ENCODE measurements at regions not wholly inside any gene's neighbourhood (a gene's known extent, or its start where the extent isn't known, plus 50 kb on each side); places are given as distances from the start of the nearest gene placed in this dataset.
"Not testable (repeated sequence)": the region's sequence is repeated elsewhere in the genome, so short reads cannot be mapped to it uniquely, and the experiment has no call there.

GRCh38 chr1:112141301-112141700 lies 151.8 kb upstream of the KCND3 start:
- TF ChIP-seq CTCF (IDR thresholded peaks at IDR 0.05; ENCODE audit: insufficient read depth, low read depth, low read length): no peak
- no peaks in the 10 kb centered on the region for H3K27me3 ChIP-seq (ENCODE audit: control insufficient read depth, insufficient read depth, low read length)
- H3K4me3 ChIP-seq (ENCODE audit: low read depth, low read length): no peak overlapping the region
- DNase-seq (ENCODE audit: low read depth): no peak
- H3K36me3 ChIP-seq (ENCODE audit: control insufficient read depth, insufficient read depth, low read length): no peaks in the 10 kb centered on the region
- CTCF ChIA-PET: no interaction called here
- POLR2A ChIA-PET: no interaction called here

GRCh38 chr1:112141923-112142322 lies 152.5 kb upstream of the KCND3 start:
- Histone ChIP-seq H3K27me3 (ENCODE audit: control insufficient read depth, insufficient read depth, low read length) (no peaks in the 10 kb centered on the region), H3K4me3 (ENCODE audit: low read depth, low read length) (no peak overlapping the region), H3K36me3 (ENCODE audit: control insufficient read depth, insufficient read depth, low read length) (no peaks in the 10 kb centered on the region)
- DNase-seq (ENCODE audit: low read depth): no peak
- CTCF ChIA-PET: no interaction called here
- POLR2A ChIA-PET: no interaction called here
- TF ChIP-seq CTCF (IDR thresholded peaks at IDR 0.05; ENCODE audit: insufficient read depth, low read depth, low read length): no peak

- Histone ChIP-seq H3K4me3 (ENCODE audit: low read depth, low read length) (no peak overlapping the region), H3K36me3 (ENCODE audit: control insufficient read depth, insufficient read depth, low read length) (no peaks in the 10 kb centered on the region), H3K27me3 (ENCODE audit: control insufficient read depth, insufficient read depth, low read length) (no peaks in the 10 kb centered on the region)
- POLR2A ChIA-PET: no interaction called here
- DNase-seq (ENCODE audit: low read depth): no peak
- CTCF ChIA-PET: no interaction called here
- no peak for TF ChIP-seq CTCF (IDR thresholded peaks at IDR 0.05; ENCODE audit: insufficient read depth, low read depth, low read length)
Measured at GRCh38 chr1:112143871-112144441, 154.5 kb upstream of the KCND3 start.

- ChIA-PET CTCF (no interaction called here), POLR2A (no interaction called here)
- H3K27me3 ChIP-seq (ENCODE audit: control insufficient read depth, insufficient read depth, low read length): no peaks in the 10 kb centered on the region
- no peaks in the 10 kb centered on the region for H3K36me3 ChIP-seq (ENCODE audit: control insufficient read depth, insufficient read depth, low read length)
- no peak for DNase-seq (ENCODE audit: low read depth)
- TF ChIP-seq CTCF (IDR thresholded peaks at IDR 0.05; ENCODE audit: insufficient read depth, low read depth, low read length): no peak
- H3K4me3 ChIP-seq (ENCODE audit: low read depth, low read length): no peak overlapping the region
Measured at GRCh38 chr1:112144733-112145426, 155.4 kb upstream of the KCND3 start.

GRCh38 chr1:112146201-112146715 lies 156.8 kb upstream of the KCND3 start:
- no peak overlapping the region for H3K4me3 ChIP-seq (ENCODE audit: low read depth, low read length)
- ChIA-PET CTCF (no interaction called here), POLR2A (no interaction called here)
- TF ChIP-seq CTCF (IDR thresholded peaks at IDR 0.05; ENCODE audit: insufficient read depth, low read depth, low read length): no peak
- DNase-seq (ENCODE audit: low read depth): no peak
- H3K36me3 ChIP-seq (ENCODE audit: control insufficient read depth, insufficient read depth, low read length): no peaks in the 10 kb centered on the region
- H3K27me3 ChIP-seq (ENCODE audit: control insufficient read depth, insufficient read depth, low read length): no peaks in the 10 kb centered on the region

- H3K27me3 ChIP-seq (ENCODE audit: control insufficient read depth, insufficient read depth, low read length); H3K36me3 ChIP-seq (ENCODE audit: control insufficient read depth, insufficient read depth, low read length); H3K4me3 ChIP-seq (ENCODE audit: low read depth, low read length); POLR2A ChIA-PET; DNase-seq (ENCODE audit: low read depth); CTCF ChIA-PET: not testable (repeated sequence)
Measured at GRCh38 chr1:112160214-112160613, 170.7 kb upstream of the KCND3 start.
